SK-N-SH treated with all-trans-retinoic acid at 6 μM for 48 hours (cell line): ENCODE measurements at regions not wholly inside any gene's neighbourhood (a gene's known extent, or its start where the extent isn't known, plus 50 kb on each side); places are given as distances from the start of the nearest gene placed in this dataset.

Experiments
- BACH2 ChIP-seq: fragments of 250-450 bp; sonication (Bioruptor Pico); IDR thresholded peaks from 2 replicates; pipeline ENCODE4 v1.9.0; 2021; ENCODE audit warnings: mild to moderate bottlenecking, borderline replicate concordance
- GLIS3 ChIP-seq: fragments of 250-450 bp; sonication (Bioruptor Pico); IDR thresholded peaks from 2 replicates; pipeline ENCODE4 v1.5.0; 2020; ENCODE audit warnings: mild to moderate bottlenecking, moderate library complexity
- PPARA ChIP-seq: fragments of 250-450 bp; sonication (Bioruptor Pico); IDR thresholded peaks from 2 replicates; pipeline ENCODE4 v1.5.0; 2020; ENCODE audit warnings: mild to moderate bottlenecking, borderline replicate concordance
- TCF4 ChIP-seq: fragments of 250-450 bp; sonication (Bioruptor Pico); IDR thresholded peaks from 2 replicates; pipeline ENCODE4 v1.8.0; 2021; ENCODE audit warnings: mild to moderate bottlenecking, moderate library complexity, borderline replicate concordance
- TOX ChIP-seq: fragments of 250-450 bp; sonication (Bioruptor Pico); IDR thresholded peaks from 2 replicates; pipeline ENCODE4 v1.8.0; 2021; ENCODE audit warnings: mild to moderate bottlenecking, moderate library complexity, borderline replicate concordance
- ZC3H10 ChIP-seq: fragments of 250-450 bp; sonication (Bioruptor Pico); IDR thresholded peaks from 2 replicates; pipeline ENCODE4 v1.5.1; 2021; ENCODE audit warnings: mild to moderate bottlenecking, moderate library complexity
- ZFP30 ChIP-seq: fragments of 450-650 bp; formaldehyde crosslinking; IDR thresholded peaks from 2 replicates; pipeline ENCODE4 v1.5.0; 2022; ENCODE audit warnings: mild to moderate bottlenecking, moderate library complexity
- ZNF565 ChIP-seq: fragments of 450-650 bp; formaldehyde crosslinking; conservative IDR thresholded peaks from 2 replicates; pipeline ENCODE4 v1.5.0; 2020; ENCODE audit warnings: low read depth, mild to moderate bottlenecking, moderate library complexity
- ZNF70 ChIP-seq: fragments of 450-650 bp; formaldehyde crosslinking; IDR thresholded peaks from 2 replicates; pipeline ENCODE4 v1.5.0; 2020; ENCODE audit warnings: mild to moderate bottlenecking, moderate library complexity
- ZNF8 ChIP-seq: fragments of 450-650 bp; formaldehyde crosslinking; IDR thresholded peaks from 2 replicates; pipeline ENCODE4 v1.5.0; 2020; ENCODE audit warnings: mild to moderate bottlenecking, moderate library complexity
- TF ChIP-seq, protein P1 (sequence below): fragments of 250-450 bp; sonication (Bioruptor Pico); IDR thresholded peaks from 2 replicates; pipeline ENCODE4 v1.8.0; 2020; ENCODE audit warnings: mild to moderate bottlenecking, moderate library complexity, borderline replicate concordance
- TF ChIP-seq, protein P2 (sequence below): fragments of 250-450 bp; sonication (Bioruptor Pico); IDR thresholded peaks from 2 replicates; pipeline ENCODE4 v1.5.1; 2020; ENCODE audit warnings: low read depth, mild to moderate bottlenecking, moderate library complexity
- TF ChIP-seq, protein P3 (sequence below): fragments of 250-450 bp; sonication (Bioruptor Pico); IDR thresholded peaks from 2 replicates; pipeline ENCODE4 v1.8.0; 2021; ENCODE audit warnings: low read depth, mild to moderate bottlenecking, moderate library complexity, borderline replicate concordance

DNA sequence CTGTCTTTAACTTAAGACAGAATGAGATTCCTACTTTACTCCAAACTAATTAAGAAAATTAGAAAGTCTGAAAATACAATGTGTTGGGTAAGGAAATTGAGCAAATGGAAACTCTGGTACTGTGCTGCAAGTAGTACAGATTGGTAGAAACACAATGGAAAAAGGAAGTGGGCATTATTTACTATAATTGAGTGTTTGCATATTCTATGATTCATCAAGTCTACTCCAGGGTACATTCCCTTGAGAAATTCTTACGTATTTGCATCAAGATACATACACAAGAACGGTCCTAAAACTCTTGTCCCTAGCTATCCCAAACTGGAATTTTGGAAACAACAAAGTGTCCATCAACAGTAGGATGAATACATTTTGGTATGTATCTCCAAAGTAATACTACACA lies 123.5 kb upstream of the TARS1 start:
- TF ChIP-seq, protein P1, sequence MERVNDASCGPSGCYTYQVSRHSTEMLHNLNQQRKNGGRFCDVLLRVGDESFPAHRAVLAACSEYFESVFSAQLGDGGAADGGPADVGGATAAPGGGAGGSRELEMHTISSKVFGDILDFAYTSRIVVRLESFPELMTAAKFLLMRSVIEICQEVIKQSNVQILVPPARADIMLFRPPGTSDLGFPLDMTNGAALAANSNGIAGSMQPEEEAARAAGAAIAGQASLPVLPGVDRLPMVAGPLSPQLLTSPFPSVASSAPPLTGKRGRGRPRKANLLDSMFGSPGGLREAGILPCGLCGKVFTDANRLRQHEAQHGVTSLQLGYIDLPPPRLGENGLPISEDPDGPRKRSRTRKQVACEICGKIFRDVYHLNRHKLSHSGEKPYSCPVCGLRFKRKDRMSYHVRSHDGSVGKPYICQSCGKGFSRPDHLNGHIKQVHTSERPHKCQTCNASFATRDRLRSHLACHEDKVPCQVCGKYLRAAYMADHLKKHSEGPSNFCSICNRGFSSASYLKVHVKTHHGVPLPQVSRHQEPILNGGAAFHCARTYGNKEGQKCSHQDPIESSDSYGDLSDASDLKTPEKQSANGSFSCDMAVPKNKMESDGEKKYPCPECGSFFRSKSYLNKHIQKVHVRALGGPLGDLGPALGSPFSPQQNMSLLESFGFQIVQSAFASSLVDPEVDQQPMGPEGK, result no peak
- TF ChIP-seq TCF4 (CRISPR knock-in tag) (no peak), ZNF565 (CRISPR knock-in tag) (no peak), ZFP30 (no peak), ZNF70 (CRISPR knock-in tag) (no peak), PPARA (CRISPR knock-in tag) (no peak), ZC3H10 (CRISPR knock-in tag) (no peak), ZNF8 (CRISPR knock-in tag) (no peak), GLIS3 (CRISPR knock-in tag) (no peak), TOX (CRISPR knock-in tag) (no peak), BACH2 (CRISPR knock-in tag) (no peak)
- TF ChIP-seq, protein P2, sequence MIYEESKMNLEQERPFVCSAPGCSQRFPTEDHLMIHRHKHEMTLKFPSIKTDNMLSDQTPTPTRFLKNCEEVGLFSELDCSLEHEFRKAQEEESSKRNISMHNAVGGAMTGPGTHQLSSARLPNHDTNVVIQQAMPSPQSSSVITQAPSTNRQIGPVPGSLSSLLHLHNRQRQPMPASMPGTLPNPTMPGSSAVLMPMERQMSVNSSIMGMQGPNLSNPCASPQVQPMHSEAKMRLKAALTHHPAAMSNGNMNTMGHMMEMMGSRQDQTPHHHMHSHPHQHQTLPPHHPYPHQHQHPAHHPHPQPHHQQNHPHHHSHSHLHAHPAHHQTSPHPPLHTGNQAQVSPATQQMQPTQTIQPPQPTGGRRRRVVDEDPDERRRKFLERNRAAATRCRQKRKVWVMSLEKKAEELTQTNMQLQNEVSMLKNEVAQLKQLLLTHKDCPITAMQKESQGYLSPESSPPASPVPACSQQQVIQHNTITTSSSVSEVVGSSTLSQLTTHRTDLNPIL, result no peak
- TF ChIP-seq, protein P3, sequence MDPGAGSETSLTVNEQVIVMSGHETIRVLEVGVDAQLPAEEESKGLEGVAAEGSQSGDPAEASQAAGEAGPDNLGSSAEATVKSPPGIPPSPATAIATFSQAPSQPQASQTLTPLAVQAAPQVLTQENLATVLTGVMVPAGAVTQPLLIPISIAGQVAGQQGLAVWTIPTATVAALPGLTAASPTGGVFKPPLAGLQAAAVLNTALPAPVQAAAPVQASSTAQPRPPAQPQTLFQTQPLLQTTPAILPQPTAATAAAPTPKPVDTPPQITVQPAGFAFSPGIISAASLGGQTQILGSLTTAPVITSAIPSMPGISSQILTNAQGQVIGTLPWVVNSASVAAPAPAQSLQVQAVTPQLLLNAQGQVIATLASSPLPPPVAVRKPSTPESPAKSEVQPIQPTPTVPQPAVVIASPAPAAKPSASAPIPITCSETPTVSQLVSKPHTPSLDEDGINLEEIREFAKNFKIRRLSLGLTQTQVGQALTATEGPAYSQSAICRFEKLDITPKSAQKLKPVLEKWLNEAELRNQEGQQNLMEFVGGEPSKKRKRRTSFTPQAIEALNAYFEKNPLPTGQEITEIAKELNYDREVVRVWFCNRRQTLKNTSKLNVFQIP (CRISPR knock-in tag), result no peak
